ENCODE measurements at regions not wholly inside any gene's neighbourhood (a gene's known extent, or its start where the extent isn't known, plus 50 kb on each side); places are given as distances from the start of the nearest gene placed in this dataset.

DNA sequence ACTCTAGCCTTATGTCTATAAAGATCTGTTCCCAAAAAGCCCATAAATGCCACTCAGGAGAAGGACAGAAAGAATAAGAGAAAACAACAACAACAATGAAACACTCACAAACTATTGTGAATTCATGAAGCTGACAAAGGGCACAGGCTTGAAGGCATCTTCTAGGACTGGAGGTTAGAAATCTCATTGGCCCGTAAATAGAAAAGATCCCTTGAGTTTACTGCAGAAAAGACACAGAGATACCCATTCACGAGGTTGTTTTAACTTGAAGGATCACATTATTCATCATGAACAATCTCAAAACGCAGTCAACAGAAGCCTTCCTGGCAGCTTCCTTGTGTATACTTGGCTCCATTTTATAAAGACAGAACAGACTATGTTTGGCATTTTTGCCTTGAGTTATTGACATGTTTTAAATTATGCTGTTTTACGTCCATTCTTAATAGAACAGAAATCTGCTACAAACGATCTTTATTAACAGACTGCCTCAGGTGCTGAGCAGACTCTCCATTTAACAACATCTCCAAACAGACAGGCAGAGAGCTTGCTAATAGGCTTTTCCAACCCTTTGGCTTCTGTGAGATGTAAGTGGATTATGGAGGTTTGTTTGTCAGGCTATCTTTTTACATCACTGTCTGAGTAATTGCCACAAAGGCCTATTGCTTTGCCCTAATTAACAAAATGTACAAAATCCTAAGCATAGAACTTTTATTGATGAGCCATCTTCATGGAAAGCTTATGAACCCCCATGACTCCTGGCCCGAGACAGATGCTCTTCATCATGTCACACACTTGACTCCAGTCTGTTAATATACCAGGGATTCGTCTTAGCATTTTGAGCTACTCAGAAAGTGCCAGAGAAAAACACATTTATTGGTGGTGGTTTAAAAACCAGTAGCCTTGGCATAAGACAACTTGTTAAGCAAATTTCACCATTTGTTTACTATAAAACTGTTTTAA, 735.3 kb upstream of the ZNF608 start:
- TF ChIP-seq CTCF (IDR thresholded peaks at IDR 0.05) (no peak), EP300 (IDR thresholded peaks at IDR 0.05) (no peak), POLR2AphosphoS5 (IDR thresholded peaks at IDR 0.05) (no peak), POLR2A (IDR thresholded peaks at IDR 0.05; ENCODE audit: low read depth) (no peak)
- no peak for DNase-seq (ENCODE audit: extremely low spot score)
- H3K27me3 ChIP-seq: no peaks in the 10 kb centered on the region
- no peaks in the 10 kb centered on the region for H3K9me3 ChIP-seq
- no peaks in the 10 kb centered on the region for H3K36me3 ChIP-seq
- intact Hi-C loops (cut with DNase I): loop anchor here (10.0 kb wide), 2 partner anchors 103 to 737 kb away; partner anchors contain the start of gene ZNF608
- H3K27ac ChIP-seq (replicated peaks in 1 of 4): peak overlapping the region; percentile 35 to 86 (median 52)
- H3K4me3 ChIP-seq: no peak overlapping the region
- 56% methylated on average over 7 of the region's 7 CpGs for WGBS
- H3K4me1 ChIP-seq: peaks cover 16 to 44% (median 40%) of the 10 kb centered on the region in 4 donors

DNA sequence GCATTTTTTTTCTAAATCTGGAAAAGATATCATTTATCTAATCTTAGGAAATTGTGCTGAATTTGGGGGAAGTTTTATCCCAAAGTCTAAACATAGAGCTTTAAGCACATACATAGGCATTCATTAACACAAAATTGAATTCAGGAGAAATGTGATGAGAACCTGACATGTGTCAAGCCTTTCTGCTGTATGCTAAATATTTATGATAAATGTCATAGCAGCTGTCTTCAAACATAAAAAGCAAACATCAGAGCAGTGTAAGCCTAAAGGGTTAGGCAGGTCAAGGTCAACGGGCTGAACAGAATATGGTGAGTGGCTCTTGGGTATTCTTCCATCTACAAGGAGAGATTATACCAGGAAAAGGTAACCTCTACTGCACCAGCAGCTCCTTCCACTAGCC, 737.2 kb upstream of the ZNF608 start:
- WGBS: 100% methylated on average over 1 of the region's 1 CpG

GRCh38 chr5:125484272-125484741, 737.9 kb upstream of the ZNF608 start:
- TF ChIP-seq EP300 (IDR thresholded peaks at IDR 0.05) (no peak), CTCF (IDR thresholded peaks at IDR 0.05) (no peak), POLR2A (IDR thresholded peaks at IDR 0.05; ENCODE audit: low read depth) (no peak), POLR2AphosphoS5 (IDR thresholded peaks at IDR 0.05) (no peak)
- intact Hi-C loops (cut with DNase I): loop anchor here (2.0 to 10.0 kb wide), 3 partner anchors 72 to 740 kb away; partner anchors contain the start of gene ZNF608
- no peaks in the 10 kb centered on the region for H3K36me3 ChIP-seq
- H3K4me3 ChIP-seq: peak overlapping the region in 2 of 4 donors; percentile 25 to 45
- peaks cover 16 to 49% (median 41%) of the 10 kb centered on the region in 4 donors for H3K4me1 ChIP-seq
- H3K27ac ChIP-seq (replicated peaks in 1 of 4): peak overlapping the region; percentile 83 to 87 (median 86)
- DNase-seq (ENCODE audit: extremely low spot score): no peak
- WGBS: 0% methylated on average over 3 of the region's 3 CpGs
- H3K27me3 ChIP-seq: no peaks in the 10 kb centered on the region
- H3K9me3 ChIP-seq: no peaks in the 10 kb centered on the region

More for the DNA sequence above, 737.2 kb upstream of the ZNF608 start:
- Histone ChIP-seq H3K4me3 (no peak overlapping the region), H3K27me3 (no peaks in the 10 kb centered on the region), H3K4me1 (peaks cover 16 to 49% (median 41%) of the 10 kb centered on the region in 4 donors), H3K36me3 (no peaks in the 10 kb centered on the region), H3K27ac (replicated peaks in 1 of 4) (peak overlapping the region; percentile 83 to 87 (median 86)), H3K9me3 (no peaks in the 10 kb centered on the region)
- intact Hi-C loops (cut with DNase I): loop anchor here (2.0 to 10.0 kb wide), 3 partner anchors 71 to 739 kb away; partner anchors contain the start of gene ZNF608
- TF ChIP-seq POLR2AphosphoS5 (IDR thresholded peaks at IDR 0.05): no peak
- no peak for TF ChIP-seq CTCF (IDR thresholded peaks at IDR 0.05)
- no peak for TF ChIP-seq EP300 (IDR thresholded peaks at IDR 0.05)
- no peak for TF ChIP-seq POLR2A (IDR thresholded peaks at IDR 0.05; ENCODE audit: low read depth)
- no peak for DNase-seq (ENCODE audit: extremely low spot score)

GRCh38 chr5:125484742-125485641, 738.6 kb upstream of the ZNF608 start:
- no peak for TF ChIP-seq CTCF (IDR thresholded peaks at IDR 0.05)
- TF ChIP-seq POLR2AphosphoS5 (IDR thresholded peaks at IDR 0.05): peak; percentile 75 to 83
- TF ChIP-seq EP300 (IDR thresholded peaks at IDR 0.05): peak; percentile 18
- Histone ChIP-seq H3K9me3 (no peaks in the 10 kb centered on the region), H3K4me1 (peaks cover 16 to 49% (median 41%) of the 10 kb centered on the region in 4 donors), H3K4me3 (peak overlapping the region in 3 of 4 donors; percentile 22 to 45 (median 25)), H3K27me3 (no peaks in the 10 kb centered on the region), H3K27ac (replicated peaks in 1 of 4) (peak overlapping the region; percentile 83 to 87 (median 86)), H3K36me3 (no peaks in the 10 kb centered on the region)
- whole genome bisulfite sequencing: 9% methylated on average over 10 of the region's 10 CpGs
- intact Hi-C loops (cut with DNase I): loop anchor here (2.0 to 10.0 kb wide), 3 partner anchors 72 to 740 kb away; partner anchors contain the start of gene ZNF608
- no peak for DNase-seq (ENCODE audit: extremely low spot score)

All from esophagus muscularis mucosa (tissue), 4 donors.